Tibial nerve (tissue), 3 donors: ENCODE measurements at regions not wholly inside any gene's neighbourhood (a gene's known extent, or its start where the extent isn't known, plus 50 kb on each side); places are given as distances from the start of the nearest gene placed in this dataset.

Experiments
- POLR2A ChIP-seq, 2 donors: fragments of 450-650 bp; IDR thresholded peaks; one replicate each; pipeline ENCODE4 v1.6.1; 2017; ENCODE audit warnings: antibody characterized with exemption in 2 of 2, mild to moderate bottlenecking in 2 of 2, moderate library complexity in 2 of 2
- TF ChIP-seq, protein P1 (sequence below), 5 experiments: fragments of 200-600 bp in 3 of 5; fragments of 450-650 bp in 2 of 5; sonication (generic) in 3 of 5; IDR thresholded peaks; one replicate each; pipeline ENCODE4 v1.5.1; 2016 to 2019; ENCODE audit warnings: antibody characterized with exemption in 5 of 5, mild to moderate bottlenecking in 3 of 5, moderate library complexity in 2 of 5

DNA sequence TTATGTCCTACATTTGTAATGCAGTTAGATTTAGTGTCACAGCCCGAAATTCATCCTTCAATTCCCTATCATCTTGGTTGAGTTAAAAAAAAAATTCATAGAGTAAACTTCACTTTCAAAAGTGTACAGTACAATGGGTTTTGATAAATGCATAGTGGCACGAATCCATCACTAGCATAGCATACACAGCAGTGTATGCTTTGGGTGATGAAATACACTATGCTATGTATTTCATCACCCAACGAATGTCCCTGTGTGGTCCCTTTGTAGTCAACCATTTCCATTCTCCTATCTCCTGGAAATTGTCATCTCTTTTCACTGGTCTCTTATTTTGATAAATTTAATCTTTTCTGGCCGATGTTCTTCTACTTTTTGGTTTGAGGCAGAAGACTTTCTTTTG is 129.4 kb upstream of the BASP1 start:
- TF ChIP-seq, protein P1, sequence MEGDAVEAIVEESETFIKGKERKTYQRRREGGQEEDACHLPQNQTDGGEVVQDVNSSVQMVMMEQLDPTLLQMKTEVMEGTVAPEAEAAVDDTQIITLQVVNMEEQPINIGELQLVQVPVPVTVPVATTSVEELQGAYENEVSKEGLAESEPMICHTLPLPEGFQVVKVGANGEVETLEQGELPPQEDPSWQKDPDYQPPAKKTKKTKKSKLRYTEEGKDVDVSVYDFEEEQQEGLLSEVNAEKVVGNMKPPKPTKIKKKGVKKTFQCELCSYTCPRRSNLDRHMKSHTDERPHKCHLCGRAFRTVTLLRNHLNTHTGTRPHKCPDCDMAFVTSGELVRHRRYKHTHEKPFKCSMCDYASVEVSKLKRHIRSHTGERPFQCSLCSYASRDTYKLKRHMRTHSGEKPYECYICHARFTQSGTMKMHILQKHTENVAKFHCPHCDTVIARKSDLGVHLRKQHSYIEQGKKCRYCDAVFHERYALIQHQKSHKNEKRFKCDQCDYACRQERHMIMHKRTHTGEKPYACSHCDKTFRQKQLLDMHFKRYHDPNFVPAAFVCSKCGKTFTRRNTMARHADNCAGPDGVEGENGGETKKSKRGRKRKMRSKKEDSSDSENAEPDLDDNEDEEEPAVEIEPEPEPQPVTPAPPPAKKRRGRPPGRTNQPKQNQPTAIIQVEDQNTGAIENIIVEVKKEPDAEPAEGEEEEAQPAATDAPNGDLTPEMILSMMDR (IDR thresholded peaks at IDR 0.05) = no peak
- TF ChIP-seq POLR2A (IDR thresholded peaks at IDR 0.05) = no peak
